ENCODE measurements at regions not wholly inside any gene's neighbourhood (a gene's known extent, or its start where the extent isn't known, plus 50 kb on each side); places are given as distances from the start of the nearest gene placed in this dataset.

- TF ChIP-seq CTCF (conservative IDR thresholded peaks at IDR 0.05; ENCODE audit: low read depth in 2 of 2) (no peak), EZH2 (IDR thresholded peaks at IDR 0.05; ENCODE audit: low read depth, unreplicated experiment) (no peak), CREB1 (CRISPR knock-in tag; IDR thresholded peaks at IDR 0.05; ENCODE audit: low read depth) (no peak)
Measured at GRCh38 chr16:9393591-9393990, 302.1 kb downstream of the HAPSTR1 start.
